Activated B cell treated with CpG ODN at 0.5 μM for 24 hours (primary cell): ENCODE measurements at regions not wholly inside any gene's neighbourhood (a gene's known extent, or its start where the extent isn't known, plus 50 kb on each side); places are given as distances from the start of the nearest gene placed in this dataset.
"Not testable (repeated sequence)": the region's sequence is repeated elsewhere in the genome, so short reads cannot be mapped to it uniquely, and the experiment has no call there.

ENCODE experiments used
- ATAC-seq: fragments of 200-7000 bp; cut with Tn5 transposase; one replicate; pipeline ENCODE4 v1.10.0; 2021; ENCODE audit warnings: low read depth, mild to moderate bottlenecking, moderate library complexity
- CTCF ChIA-PET: fragments of 350-600 bp; sonication (Branson Sonifier 250); formaldehyde crosslinking; loops from one replicate; lab custom pipeline; 2021; ENCODE audit warnings: antibody characterized with exemption; lab: Charles Lee
- POLR2A ChIA-PET: fragments of 350-600 bp; sonication (Branson Sonifier 250); formaldehyde crosslinking; loops from one replicate; lab custom pipeline; 2021; ENCODE audit warnings: antibody characterized with exemption; lab: Charles Lee
- DNase-seq: peaks from one replicate; pipeline ENCODE4 v3.0.0; 2022
- H3K27ac Mint-ChIP-seq: one replicate; pipeline ENCODE4 v1.8.0; 2020; ENCODE audit warnings: mixed read lengths
- H3K27me3 Mint-ChIP-seq: one replicate; pipeline ENCODE4 v1.8.0; 2021; ENCODE audit warnings: mixed read lengths
- H3K36me3 Mint-ChIP-seq: one replicate; pipeline ENCODE4 v1.8.0; 2021; ENCODE audit warnings: low read depth, mixed read lengths
- H3K4me1 Mint-ChIP-seq: one replicate; pipeline ENCODE4 v1.8.0; 2021; ENCODE audit warnings: mixed read lengths
- H3K4me3 Mint-ChIP-seq: one replicate; pipeline ENCODE4 v1.8.0; 2020; ENCODE audit warnings: mild to moderate bottlenecking, mixed read lengths
- H3K9me3 Mint-ChIP-seq: one replicate; pipeline ENCODE4 v1.8.0; 2020; ENCODE audit warnings: mixed read lengths
- intact Hi-C: fragments of 100-400 bp; cut with micrococcal nuclease; formaldehyde crosslinking; loops from one replicate; pipeline ENCODE4 v1.15.1; 2024
- TF ChIP-seq, protein P1 (sequence below): fragments of 200-600 bp; IDR thresholded peaks from one replicate; pipeline ENCODE4 v1.8.0; 2022; ENCODE audit warnings: antibody characterized with exemption, mild to moderate bottlenecking

- Mint-ChIP-seq H3K9me3 (no peaks in the 10 kb centered on the region), H3K4me1 (no peaks in the 10 kb centered on the region), H3K27ac (no peak overlapping the region), H3K36me3 (no peaks in the 10 kb centered on the region), H3K4me3 (no peak overlapping the region), H3K27me3 (no peaks in the 10 kb centered on the region)
- POLR2A ChIA-PET: no interaction called here
- intact Hi-C loops: no loop called here
- CTCF ChIA-PET: no interaction called here
- TF ChIP-seq, protein P1, sequence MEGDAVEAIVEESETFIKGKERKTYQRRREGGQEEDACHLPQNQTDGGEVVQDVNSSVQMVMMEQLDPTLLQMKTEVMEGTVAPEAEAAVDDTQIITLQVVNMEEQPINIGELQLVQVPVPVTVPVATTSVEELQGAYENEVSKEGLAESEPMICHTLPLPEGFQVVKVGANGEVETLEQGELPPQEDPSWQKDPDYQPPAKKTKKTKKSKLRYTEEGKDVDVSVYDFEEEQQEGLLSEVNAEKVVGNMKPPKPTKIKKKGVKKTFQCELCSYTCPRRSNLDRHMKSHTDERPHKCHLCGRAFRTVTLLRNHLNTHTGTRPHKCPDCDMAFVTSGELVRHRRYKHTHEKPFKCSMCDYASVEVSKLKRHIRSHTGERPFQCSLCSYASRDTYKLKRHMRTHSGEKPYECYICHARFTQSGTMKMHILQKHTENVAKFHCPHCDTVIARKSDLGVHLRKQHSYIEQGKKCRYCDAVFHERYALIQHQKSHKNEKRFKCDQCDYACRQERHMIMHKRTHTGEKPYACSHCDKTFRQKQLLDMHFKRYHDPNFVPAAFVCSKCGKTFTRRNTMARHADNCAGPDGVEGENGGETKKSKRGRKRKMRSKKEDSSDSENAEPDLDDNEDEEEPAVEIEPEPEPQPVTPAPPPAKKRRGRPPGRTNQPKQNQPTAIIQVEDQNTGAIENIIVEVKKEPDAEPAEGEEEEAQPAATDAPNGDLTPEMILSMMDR: no peak
- DNase-seq (no peak), ATAC-seq (no peak)
Observed at GRCh38 chr7:136386876-136387275, 409.7 kb upstream of the MTPN start.

DNA sequence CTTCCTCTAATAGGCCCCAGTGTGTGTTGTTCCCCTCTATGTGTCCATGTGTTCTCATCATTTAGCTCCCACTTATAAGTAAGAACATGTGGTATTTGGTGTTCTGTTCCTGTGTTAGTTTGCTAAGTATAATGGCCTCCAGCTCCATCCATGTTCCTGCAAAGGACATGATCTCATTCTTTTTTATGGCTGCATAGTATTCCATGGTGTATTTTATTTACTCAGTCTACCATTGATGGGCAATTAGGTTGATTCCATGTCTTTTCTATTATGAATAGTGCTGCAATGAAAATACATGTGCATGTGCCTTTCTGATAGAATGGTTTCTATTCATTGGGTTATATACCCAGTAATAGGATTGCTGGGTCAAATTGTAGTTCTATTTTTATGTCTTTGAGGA is 394.2 kb upstream of the MTPN start:
- CTCF ChIA-PET, H3K27ac Mint-ChIP-seq, H3K27me3 Mint-ChIP-seq, DNase-seq, H3K9me3 Mint-ChIP-seq, POLR2A ChIA-PET, H3K36me3 Mint-ChIP-seq, H3K4me3 Mint-ChIP-seq, ATAC-seq, intact Hi-C loops, H3K4me1 Mint-ChIP-seq: not testable (repeated sequence)

DNA sequence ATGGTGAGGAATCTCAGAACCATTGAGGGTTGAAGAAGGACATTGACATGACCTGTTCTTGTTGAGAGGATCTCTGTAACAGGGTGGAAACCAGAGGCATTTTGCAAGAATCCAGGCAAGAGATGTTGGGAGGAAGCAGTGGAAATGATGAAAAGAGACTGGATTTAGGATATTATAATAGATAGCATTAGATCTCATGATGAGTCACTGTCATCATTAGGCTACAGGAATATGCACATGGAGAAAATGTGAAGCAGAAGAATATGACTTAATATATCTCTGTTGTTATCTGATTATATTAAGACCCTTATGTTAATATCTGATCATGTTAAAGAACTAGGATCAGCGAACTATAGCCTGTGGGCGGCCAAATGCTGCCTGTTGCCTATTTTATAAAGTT is 393.0 kb upstream of the MTPN start:
- intact Hi-C loops: no loop called here
- Mint-ChIP-seq H3K9me3 (peaks cover 7% of the 10 kb centered on the region), H3K27me3 (no peaks in the 10 kb centered on the region), H3K27ac (no peak overlapping the region), H3K4me1 (no peaks in the 10 kb centered on the region), H3K4me3 (no peak overlapping the region), H3K36me3 (no peaks in the 10 kb centered on the region)
- ATAC-seq (no peak), DNase-seq (no peak)
- TF ChIP-seq, protein P1: no peak
- ChIA-PET POLR2A (no interaction called here), CTCF (no interaction called here)

DNA sequence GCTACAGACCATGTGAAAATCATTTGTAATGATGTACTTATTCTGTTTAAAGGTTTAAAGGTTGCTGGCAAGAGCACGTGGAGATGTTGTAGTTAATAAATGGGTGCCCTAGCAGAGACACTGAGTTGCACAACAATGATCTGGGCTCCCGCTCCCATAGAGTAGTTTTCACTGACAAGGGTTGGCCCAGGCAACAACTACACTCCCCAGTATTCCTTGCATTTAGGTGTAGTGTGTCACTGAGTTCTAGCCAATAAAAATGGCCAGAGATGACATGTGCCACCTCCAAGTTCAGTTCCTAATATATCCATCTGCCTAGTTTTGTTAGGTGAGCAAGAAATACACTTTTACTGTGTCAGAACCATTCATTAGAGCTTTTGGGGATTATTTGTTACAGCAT is 392.1 kb upstream of the MTPN start:
- ATAC-seq (no peak), DNase-seq (no peak)
- POLR2A ChIA-PET: no interaction called here
- TF ChIP-seq, protein P1: no peak
- Mint-ChIP-seq H3K36me3 (no peaks in the 10 kb centered on the region), H3K27me3 (no peaks in the 10 kb centered on the region), H3K4me1 (no peaks in the 10 kb centered on the region), H3K4me3 (no peak overlapping the region), H3K9me3 (peaks cover 7% of the 10 kb centered on the region), H3K27ac (no peak overlapping the region)
- intact Hi-C loops: no loop called here
- CTCF ChIA-PET: no interaction called here

- DNase-seq: no peak
- ChIA-PET POLR2A (no interaction called here), CTCF (no interaction called here)
- intact Hi-C loops: no loop called here
- Mint-ChIP-seq H3K36me3 (no peaks in the 10 kb centered on the region), H3K27ac (peak overlapping the region; percentile 22), H3K27me3 (no peaks in the 10 kb centered on the region), H3K9me3 (no peaks in the 10 kb centered on the region), H3K4me3 (no peak overlapping the region), H3K4me1 (peaks cover 15% of the 10 kb centered on the region)
- TF ChIP-seq, protein P1: no peak
- peak; percentile 45 for ATAC-seq
Observed at GRCh38 chr7:136359333-136359903, 382.3 kb upstream of the MTPN start.

DNA sequence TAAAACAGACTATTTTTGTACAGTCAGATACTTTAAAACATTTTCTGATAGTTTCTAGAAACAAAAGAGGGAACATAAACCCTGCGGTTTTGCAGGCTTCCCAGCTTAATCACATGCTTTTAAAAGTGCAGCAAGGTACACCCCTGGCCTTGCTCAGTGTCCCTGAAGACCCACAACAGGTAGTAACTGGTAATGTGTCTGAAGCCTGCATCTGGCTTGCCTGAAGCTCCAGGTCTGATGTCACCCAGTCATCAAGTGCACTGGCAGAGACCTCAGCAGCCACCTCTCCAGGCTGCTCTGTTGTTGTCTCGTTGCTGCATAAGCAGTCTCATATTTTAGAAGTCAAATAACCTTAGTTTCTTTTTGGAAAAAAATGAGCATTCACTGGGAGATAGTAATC is 376.1 kb upstream of the MTPN start:
- CTCF ChIA-PET: no interaction called here
- intact Hi-C loops: loop anchor here (5.0 kb wide), 1 partner anchor 294 kb away; no protein-coding TSS in a partner anchor
- Mint-ChIP-seq H3K4me1 (no peaks in the 10 kb centered on the region), H3K27me3 (no peaks in the 10 kb centered on the region), H3K9me3 (no peaks in the 10 kb centered on the region), H3K36me3 (no peaks in the 10 kb centered on the region), H3K27ac (no peak overlapping the region), H3K4me3 (no peak overlapping the region)
- POLR2A ChIA-PET: no interaction called here
- DNase-seq (no peak), ATAC-seq (no peak)
- TF ChIP-seq, protein P1: no peak
